Osteocyte (in vitro differentiated cells): ENCODE measurements at regions not wholly inside any gene's neighbourhood (a gene's known extent, or its start where the extent isn't known, plus 50 kb on each side); places are given as distances from the start of the nearest gene placed in this dataset.
A peak's percentile ranks its signal among the peaks of the same experiment; 100 is the strongest.

ENCODE experiments used
- DNase-seq: peaks from one replicate; pipeline ENCODE4 v3.0.0; 2021; ENCODE audit warnings: mixed read lengths; ENCODE audit not compliant: unreplicated experiment; ENCODE audit errors: extremely low spot score
- H3K27ac Mint-ChIP-seq: one replicate; pipeline ENCODE4 v1.8.0; 2021; ENCODE audit warnings: mild to moderate bottlenecking, mixed read lengths; ENCODE audit not compliant: unreplicated experiment
- H3K27me3 Mint-ChIP-seq: one replicate; pipeline ENCODE4 v1.8.0; 2021; ENCODE audit warnings: mixed read lengths; ENCODE audit not compliant: unreplicated experiment
- H3K36me3 Mint-ChIP-seq: one replicate; pipeline ENCODE4 v1.8.0; 2021; ENCODE audit warnings: mixed read lengths; ENCODE audit not compliant: unreplicated experiment
- H3K4me1 Mint-ChIP-seq: one replicate; pipeline ENCODE4 v1.8.0; 2021; ENCODE audit warnings: mixed read lengths; ENCODE audit not compliant: unreplicated experiment
- H3K4me3 Mint-ChIP-seq: one replicate; pipeline ENCODE4 v1.8.0; 2021; ENCODE audit warnings: mild to moderate bottlenecking, moderate library complexity, mixed read lengths; ENCODE audit not compliant: unreplicated experiment
- H3K9me3 Mint-ChIP-seq: one replicate; pipeline ENCODE4 v1.8.0; 2021; ENCODE audit warnings: mixed read lengths; ENCODE audit not compliant: unreplicated experiment
- CTCF ChIP-seq: fragments of 200-600 bp; sonication (generic); IDR thresholded peaks from 2 replicates; pipeline ENCODE4 v1.5.0; 2021; ENCODE audit warnings: antibody characterized with exemption, mild to moderate bottlenecking, moderate library complexity

- Mint-ChIP-seq H3K4me1 (peaks cover 16% of the 10 kb centered on the region), H3K36me3 (no peaks in the 10 kb centered on the region), H3K27me3 (no peaks in the 10 kb centered on the region), H3K4me3 (peak overlapping the region; percentile 46), H3K27ac (peak overlapping the region; percentile 76), H3K9me3 (peaks cover 6% of the 10 kb centered on the region)
- DNase-seq: no peak
- TF ChIP-seq CTCF: no peak
Observed at GRCh38 chr6:21348504-21349195, 244.9 kb upstream of the SOX4 start.

GRCh38 chr6:21349834-21350233, 243.7 kb upstream of the SOX4 start:
- H3K4me1 Mint-ChIP-seq: peaks cover 23% of the 10 kb centered on the region
- no peak for TF ChIP-seq CTCF
- no peak overlapping the region for H3K4me3 Mint-ChIP-seq
- H3K27ac Mint-ChIP-seq: no peak overlapping the region
- H3K36me3 Mint-ChIP-seq: no peaks in the 10 kb centered on the region
- H3K9me3 Mint-ChIP-seq: no peaks in the 10 kb centered on the region
- no peaks in the 10 kb centered on the region for H3K27me3 Mint-ChIP-seq
- no peak for DNase-seq

DNA sequence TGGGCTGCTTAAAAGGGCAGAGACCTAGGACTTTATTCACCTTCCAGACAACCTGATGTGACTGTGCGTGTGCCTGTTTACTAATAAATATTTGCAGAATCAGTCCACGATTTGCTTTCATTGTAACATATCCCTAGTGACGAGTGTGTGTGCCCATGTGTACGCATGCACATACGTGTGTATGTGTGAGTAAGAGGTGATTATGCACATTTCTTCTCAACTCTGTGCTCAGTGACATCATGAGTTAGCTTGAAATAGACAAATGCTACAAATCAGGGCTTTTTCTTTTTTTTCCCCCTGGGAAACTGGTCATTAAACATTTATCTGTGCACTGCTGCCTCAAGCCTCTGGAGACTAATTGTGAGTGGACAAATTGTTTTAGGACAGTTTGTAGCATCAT, 242.6 kb upstream of the SOX4 start:
- no peak for TF ChIP-seq CTCF
- no peak overlapping the region for H3K27ac Mint-ChIP-seq

DNA sequence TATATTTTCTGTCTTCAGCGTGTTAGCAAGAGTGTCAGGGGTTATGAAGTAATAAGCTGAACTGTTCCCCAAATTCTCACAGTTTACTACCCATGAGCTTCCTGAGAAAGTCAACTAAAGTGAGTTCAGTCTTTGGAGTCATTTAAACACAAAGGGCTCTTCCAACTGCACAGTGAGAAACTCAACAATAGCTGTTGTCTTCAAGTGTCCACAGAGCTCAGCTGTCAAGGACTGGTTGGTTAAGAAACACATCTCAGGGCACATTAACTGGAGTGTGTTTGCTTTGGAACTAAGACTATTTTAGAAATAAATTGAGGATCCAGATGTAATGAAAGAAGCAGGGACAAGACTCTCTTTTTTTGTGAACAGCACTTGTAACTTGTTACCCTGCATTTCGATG, 241.4 kb upstream of the SOX4 start:
- DNase-seq: no peak
- Mint-ChIP-seq H3K4me1 (peaks cover 32% of the 10 kb centered on the region), H3K27me3 (no peaks in the 10 kb centered on the region), H3K4me3 (no peak overlapping the region), H3K36me3 (no peaks in the 10 kb centered on the region), H3K27ac (no peak overlapping the region), H3K9me3 (no peaks in the 10 kb centered on the region)
- no peak for TF ChIP-seq CTCF

More for the DNA sequence above, 242.6 kb upstream of the SOX4 start:
- DNase-seq: no peak
- Mint-ChIP-seq H3K9me3 (no peaks in the 10 kb centered on the region), H3K4me1 (peaks cover 32% of the 10 kb centered on the region), H3K4me3 (no peak overlapping the region), H3K27me3 (no peaks in the 10 kb centered on the region), H3K36me3 (no peaks in the 10 kb centered on the region)

DNA sequence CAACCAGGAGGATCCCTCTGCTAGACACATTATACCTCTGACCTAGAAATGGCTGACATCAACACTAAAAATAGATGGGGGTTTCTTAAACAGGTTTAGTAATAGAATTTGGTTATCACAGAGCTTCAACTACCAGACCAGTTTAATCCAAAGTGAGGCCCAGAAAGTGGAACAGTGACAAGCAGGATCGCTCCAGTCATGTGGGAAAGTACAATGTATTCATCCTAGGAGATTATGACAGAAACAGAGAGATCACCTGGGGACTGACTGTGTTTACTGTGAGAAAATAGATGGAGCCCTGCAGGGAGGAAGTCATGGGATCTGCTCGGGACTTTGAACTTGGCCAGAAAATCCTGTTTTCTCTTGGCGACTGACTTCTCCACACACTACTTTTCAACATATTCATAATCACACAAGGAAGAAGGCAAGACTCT, 238.7 kb upstream of the SOX4 start:
- no peaks in the 10 kb centered on the region for H3K9me3 Mint-ChIP-seq
- H3K27ac Mint-ChIP-seq: peak overlapping the region; percentile 43
- no peaks in the 10 kb centered on the region for H3K36me3 Mint-ChIP-seq
- H3K27me3 Mint-ChIP-seq: no peaks in the 10 kb centered on the region
- H3K4me1 Mint-ChIP-seq: peaks cover 16% of the 10 kb centered on the region
- H3K4me3 Mint-ChIP-seq: no peak overlapping the region
- TF ChIP-seq CTCF: no peak
- no peak for DNase-seq
